ENCODE measurements at regions not wholly inside any gene's neighbourhood (a gene's known extent, or its start where the extent isn't known, plus 50 kb on each side); places are given as distances from the start of the nearest gene placed in this dataset.

GRCh38 chr14:97349463-97349862 is 552.3 kb downstream of the VRK1 start:
- no peak overlapping the region for H3K27ac ChIP-seq
- TF ChIP-seq ZFX (IDR thresholded peaks at IDR 0.05; ENCODE audit: borderline replicate concordance) (no peak), CTCF (IDR thresholded peaks at IDR 0.05) (no peak)

- no peak overlapping the region for H3K27ac ChIP-seq
- TF ChIP-seq CTCF (IDR thresholded peaks at IDR 0.05) (no peak), ZFX (IDR thresholded peaks at IDR 0.05; ENCODE audit: borderline replicate concordance) (no peak)
These were observed 552.8 kb downstream of the VRK1 start for GRCh38 chr14:97349946-97350345.

GRCh38 chr14:97350415-97350814 is 553.2 kb downstream of the VRK1 start:
- TF ChIP-seq CTCF (IDR thresholded peaks at IDR 0.05) (no peak), ZFX (IDR thresholded peaks at IDR 0.05; ENCODE audit: borderline replicate concordance) (no peak)
- no peak overlapping the region for H3K27ac ChIP-seq

- TF ChIP-seq ZFX (IDR thresholded peaks at IDR 0.05; ENCODE audit: borderline replicate concordance): no peak
- TF ChIP-seq CTCF (IDR thresholded peaks at IDR 0.05): no peak
- H3K27ac ChIP-seq: no peak overlapping the region
These were observed 553.9 kb downstream of the VRK1 start for GRCh38 chr14:97350894-97351731.

- H3K27ac ChIP-seq: no peak overlapping the region
- no peak for TF ChIP-seq CTCF (IDR thresholded peaks at IDR 0.05)
These were observed 555.9 kb downstream of the VRK1 start for GRCh38 chr14:97353102-97353501.

GRCh38 chr14:97354119-97354722 is 557.0 kb downstream of the VRK1 start:
- H3K27ac ChIP-seq: no peak overlapping the region
- TF ChIP-seq ZFX (IDR thresholded peaks at IDR 0.05; ENCODE audit: borderline replicate concordance) (no peak), CTCF (IDR thresholded peaks at IDR 0.05) (no peak)

GRCh38 chr14:97359341-97359740 is 562.2 kb downstream of the VRK1 start:
- no peak for TF ChIP-seq ZFX (IDR thresholded peaks at IDR 0.05; ENCODE audit: borderline replicate concordance)
- TF ChIP-seq CTCF (IDR thresholded peaks at IDR 0.05): no peak
- H3K27ac ChIP-seq: no peak overlapping the region
